ENCODE measurements at regions not wholly inside any gene's neighbourhood (a gene's known extent, or its start where the extent isn't known, plus 50 kb on each side); places are given as distances from the start of the nearest gene placed in this dataset.
"Not testable (repeated sequence)": the region's sequence is repeated elsewhere in the genome, so short reads cannot be mapped to it uniquely, and the experiment has no call there.

DNA sequence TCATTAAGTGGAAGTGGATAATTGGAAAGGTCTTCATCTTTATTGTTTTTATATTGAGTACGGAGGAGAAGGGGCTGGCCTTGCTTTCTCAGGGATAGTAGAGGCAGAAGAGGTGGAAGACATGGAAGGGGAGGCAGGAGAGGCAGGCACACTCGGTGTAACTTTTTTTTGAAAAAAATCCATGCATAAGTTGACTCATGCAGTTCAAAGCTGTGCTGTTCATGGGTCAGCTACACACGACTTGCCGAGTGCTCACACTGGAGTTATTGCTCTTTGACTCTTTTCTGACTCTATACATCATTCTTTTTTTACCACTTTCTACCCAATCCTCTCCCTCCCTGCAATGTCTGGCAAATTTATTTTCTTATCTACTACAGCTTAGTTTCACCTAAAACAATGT, 158.3 kb upstream of the AADAT start:
- no peak for DNase-seq

DNA sequence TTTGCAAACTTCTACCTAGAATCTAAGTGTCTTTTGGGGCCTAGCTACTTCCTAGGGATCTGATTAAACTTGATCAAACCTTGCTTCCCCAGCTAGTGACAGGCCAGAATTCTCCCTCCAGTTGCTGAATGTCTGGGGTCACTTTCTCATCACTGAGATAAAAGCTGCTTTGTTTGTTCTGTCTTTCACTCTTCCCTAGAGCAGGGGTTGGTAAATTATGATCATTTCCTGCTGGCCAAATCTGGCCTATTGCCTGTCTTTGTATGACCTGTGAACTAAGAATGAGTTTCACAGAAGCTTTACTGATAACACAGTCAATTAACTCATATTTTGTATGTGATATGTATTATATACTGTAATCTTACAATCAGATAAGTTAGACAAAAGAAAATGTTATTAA, 157.8 kb upstream of the AADAT start:
- DNase-seq: no peak

GRCh38 chr4:170243662-170244288, 154.0 kb upstream of the AADAT start:
- no peak for DNase-seq

GRCh38 chr4:170242471-170242870, 152.7 kb upstream of the AADAT start:
- DNase-seq: no peak

- DNase-seq: no peak
Measured at GRCh38 chr4:170234800-170235199, 145.0 kb upstream of the AADAT start.

GRCh38 chr4:170231377-170231776, 141.6 kb upstream of the AADAT start:
- DNase-seq: no peak

DNA sequence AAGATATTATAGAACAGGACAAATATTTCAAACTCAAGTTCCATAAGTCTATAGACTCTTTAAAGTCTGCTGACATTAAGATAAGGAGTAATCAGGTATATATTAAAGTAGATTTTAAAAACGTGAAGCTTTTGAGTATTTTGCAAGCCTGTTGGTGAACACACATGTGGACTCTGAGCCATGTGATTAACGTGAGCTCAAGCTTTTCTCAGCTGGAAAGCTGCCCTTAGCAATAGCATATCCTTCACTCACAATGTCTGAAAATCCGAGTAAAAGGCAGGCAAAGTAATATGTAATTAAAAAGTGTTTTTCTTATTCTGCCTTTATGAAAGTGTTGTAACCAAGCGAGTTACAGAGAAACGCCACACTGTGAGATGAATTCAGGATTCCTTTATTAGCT, 140.5 kb upstream of the AADAT start:
- no peak for DNase-seq

DNA sequence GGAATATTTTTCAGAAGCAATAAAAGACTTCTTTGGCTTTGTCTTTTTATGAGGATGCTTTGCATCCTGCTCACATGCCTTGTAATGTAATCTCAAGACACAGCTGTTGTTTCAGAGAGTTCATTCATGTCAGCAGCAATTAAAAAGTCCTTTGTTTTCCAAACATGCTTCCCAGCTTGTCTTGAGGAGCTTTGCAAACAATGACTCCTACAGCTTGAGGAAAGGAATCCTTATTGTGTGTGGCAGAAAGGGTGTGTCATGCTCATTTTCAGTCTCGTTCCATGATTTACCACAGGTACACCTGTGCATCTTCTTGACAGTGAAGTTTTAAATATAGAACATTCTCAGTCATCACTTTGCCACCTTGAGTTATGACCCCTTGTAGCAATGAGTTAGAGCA, 139.2 kb upstream of the AADAT start:
- no peak for DNase-seq

GRCh38 chr4:170227928-170228327, 138.2 kb upstream of the AADAT start:
- DNase-seq: no peak

GRCh38 chr4:170226288-170226687, 136.5 kb upstream of the AADAT start:
- no peak for DNase-seq

GRCh38 chr4:170214731-170215130, 125.0 kb upstream of the AADAT start:
- DNase-seq: no peak

DNA sequence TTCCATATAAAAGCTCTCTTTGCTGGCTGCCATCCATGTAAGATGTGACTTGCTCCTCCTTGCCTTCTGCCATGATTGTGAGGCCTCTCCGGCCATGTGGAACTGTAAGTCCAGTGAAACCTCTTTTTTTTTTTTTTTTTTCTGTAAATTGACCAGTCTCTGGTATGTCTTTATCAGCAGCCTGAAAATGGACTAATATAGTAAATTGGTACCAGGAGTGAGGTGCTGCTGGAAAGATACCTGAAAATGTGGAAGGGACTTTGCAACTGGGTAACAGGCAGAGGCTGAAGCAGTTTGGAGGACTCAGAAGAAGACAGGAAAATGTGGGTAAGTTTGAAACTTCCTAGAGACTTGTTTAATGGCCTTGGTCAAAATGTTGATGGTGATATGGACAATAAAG, 124.3 kb upstream of the AADAT start:
- no peak for DNase-seq

- no peak for DNase-seq
Measured at GRCh38 chr4:170202721-170203120, 113.0 kb upstream of the AADAT start.

GRCh38 chr4:170198747-170199146, 109.0 kb upstream of the AADAT start:
- no peak for DNase-seq

DNA sequence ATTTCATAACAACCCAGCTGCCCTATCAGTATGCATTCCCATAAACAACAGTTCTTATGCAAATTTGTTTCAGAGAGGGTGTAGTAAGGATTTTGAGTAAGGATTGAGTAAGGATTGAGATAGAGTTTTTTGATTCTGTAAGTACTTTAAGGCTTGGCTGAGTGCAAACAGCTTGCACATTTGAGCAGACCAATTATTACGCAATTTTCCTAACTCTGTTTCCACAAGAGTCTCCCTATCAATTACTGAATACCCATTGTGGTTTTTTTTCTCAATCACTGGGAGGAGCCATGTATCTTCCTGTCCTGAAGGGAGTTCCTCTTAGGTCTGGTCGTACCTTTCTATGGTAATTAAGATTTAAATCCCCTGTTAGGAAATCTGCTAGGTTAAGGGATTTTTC, 105.0 kb upstream of the AADAT start:
- DNase-seq: not testable (repeated sequence)

- no peak for DNase-seq
Measured at GRCh38 chr4:170193496-170193895, 103.7 kb upstream of the AADAT start.

DNA sequence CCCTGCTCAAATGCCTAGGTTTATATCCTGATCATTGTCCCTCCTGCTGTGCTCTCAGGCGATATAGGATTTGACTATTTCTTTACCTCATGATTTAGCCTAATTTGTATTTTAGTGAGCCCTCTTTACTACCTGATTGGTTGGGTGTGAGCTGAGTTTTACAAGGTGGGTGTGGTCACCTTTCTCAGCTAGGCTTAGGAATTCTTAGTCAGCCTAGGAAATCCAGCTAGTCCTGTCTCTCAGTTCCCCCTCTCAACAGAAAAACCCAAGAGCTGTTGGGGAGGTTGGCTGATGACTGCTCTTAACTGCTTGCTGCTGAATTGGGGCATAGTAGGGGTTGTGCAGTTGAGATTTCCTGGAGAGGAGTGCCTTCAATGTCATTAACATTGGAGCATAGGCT, 100.5 kb upstream of the AADAT start:
- no peak for DNase-seq

GRCh38 chr4:170170861-170171260, 81.1 kb upstream of the AADAT start:
- no peak for DNase-seq

DNA sequence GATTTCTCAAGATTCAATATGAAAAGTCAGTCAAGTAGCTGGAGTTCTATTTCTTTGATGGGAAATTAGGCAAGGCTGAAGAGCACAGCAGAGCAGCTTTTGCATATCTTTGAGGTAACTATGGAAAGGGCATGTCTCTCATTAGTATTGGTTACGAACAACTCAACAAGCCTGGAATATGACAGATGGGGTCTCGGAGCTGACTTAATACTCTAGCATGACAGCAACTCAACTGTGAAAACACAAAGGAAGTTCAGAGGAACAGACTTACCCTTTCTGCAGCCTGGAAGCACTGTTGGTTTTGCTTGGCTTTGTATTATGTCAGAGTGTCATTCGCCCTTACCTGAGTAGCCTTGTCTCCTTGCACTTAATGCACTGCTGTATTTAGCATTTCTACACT, 79.9 kb upstream of the AADAT start:
- DNase-seq: no peak

DNA sequence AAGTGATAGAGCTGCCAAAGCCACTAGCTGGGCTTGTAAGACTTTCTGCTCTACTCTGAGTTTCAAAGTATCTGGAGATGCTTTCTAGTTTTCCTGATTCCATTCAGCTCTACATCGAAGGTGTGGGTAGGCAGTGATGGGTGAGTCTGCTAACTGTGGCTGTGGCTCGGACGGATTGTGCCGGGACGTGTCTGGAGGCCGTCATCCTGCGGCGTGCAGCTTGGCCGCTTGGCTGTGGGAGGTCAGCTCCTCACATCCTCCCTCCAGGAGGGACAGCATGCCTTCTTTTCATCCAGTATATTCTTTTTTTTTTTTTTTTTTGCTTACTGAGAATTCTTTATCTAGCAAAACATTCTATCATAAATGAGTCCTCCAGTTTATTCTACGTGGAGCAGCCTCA, 77.9 kb upstream of the AADAT start:
- DNase-seq: no peak

- not testable (repeated sequence) for DNase-seq
Measured at GRCh38 chr4:170166193-170166592, 76.4 kb upstream of the AADAT start.

DNA sequence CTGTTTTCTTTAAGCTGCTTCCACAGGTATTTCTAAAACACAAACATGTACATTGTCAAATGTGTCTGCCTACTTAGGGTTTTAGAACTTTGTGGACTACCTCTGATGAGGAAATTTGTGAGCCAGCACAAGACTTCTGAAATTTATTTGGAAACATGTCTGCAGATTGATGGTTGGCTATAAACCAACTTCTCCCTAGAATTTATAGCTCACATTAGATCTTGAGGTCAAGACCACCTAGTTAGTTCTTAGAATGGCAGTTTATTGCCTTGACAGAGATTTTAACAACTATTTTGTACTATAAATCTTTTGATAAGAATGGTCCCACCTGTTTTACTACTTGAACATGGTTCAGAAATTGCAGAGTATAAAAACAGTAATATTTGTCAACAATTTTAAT, 72.7 kb upstream of the AADAT start:
- DNase-seq: no peak

- no peak for DNase-seq
Measured at GRCh38 chr4:170157670-170158069, 67.9 kb upstream of the AADAT start.

DNA sequence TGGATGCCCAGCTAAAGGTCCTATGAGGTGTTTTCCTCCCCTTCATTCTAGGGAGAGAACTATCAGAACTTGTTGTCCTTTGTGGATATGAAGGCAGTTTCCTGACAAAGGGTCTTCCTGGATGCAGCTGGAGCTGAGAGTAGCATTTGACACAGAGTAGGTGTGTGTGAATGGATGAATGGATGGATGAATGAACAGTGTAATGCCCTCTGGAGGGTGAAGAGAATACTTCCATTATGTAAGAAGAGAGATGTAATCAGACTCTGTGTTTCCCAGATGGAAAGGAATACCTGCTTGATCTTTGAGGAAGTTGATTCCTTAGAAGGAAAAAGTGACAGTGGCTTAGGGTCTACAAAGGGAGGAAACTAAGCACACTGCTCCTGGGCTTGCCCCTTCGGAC, 55.4 kb upstream of the AADAT start:
- DNase-seq: no peak

DNA sequence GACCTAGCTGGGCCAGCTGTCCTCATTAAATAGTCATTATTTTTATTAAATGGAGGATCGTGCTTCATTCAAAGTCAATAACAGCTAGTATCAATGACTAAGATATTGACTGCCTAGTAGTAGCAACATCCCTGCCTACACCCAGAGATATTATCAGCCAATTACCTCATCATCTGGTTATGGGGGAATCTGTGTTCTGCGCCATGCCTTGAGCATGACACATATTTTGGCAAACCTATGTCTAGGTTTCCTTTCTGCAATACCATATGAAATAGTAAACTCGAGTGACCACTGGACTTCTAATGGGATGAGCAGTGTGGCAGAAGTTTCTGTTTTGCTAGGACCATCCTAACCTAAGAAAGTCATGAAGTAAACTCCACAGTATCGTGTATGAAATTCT, 50.0 kb upstream of the AADAT start:
- DNase-seq: no peak

All from NCI-H1436 treated with DMSO at 0.1 percent for 48 hours (cell line).